Gastroesophageal sphincter (tissue), 3 donors: ENCODE measurements at regions not wholly inside any gene's neighbourhood (a gene's known extent, or its start where the extent isn't known, plus 50 kb on each side); places are given as distances from the start of the nearest gene placed in this dataset.

Experiments used
- POLR2A ChIP-seq, 2 donors: fragments of 450-650 bp; IDR thresholded peaks; one replicate each; pipeline ENCODE4 v1.6.1; 2017; ENCODE audit warnings: antibody characterized with exemption in 2 of 2, mild to moderate bottlenecking in 2 of 2, moderate library complexity in 1 of 2
- POLR2AphosphoS5 ChIP-seq: sonication (generic); formaldehyde crosslinking; IDR thresholded peaks from one replicate; pipeline ENCODE4 v1.6.1; 2017; ENCODE audit warnings: antibody characterized with exemption
- TF ChIP-seq, protein P1 (sequence below), 4 experiments: fragments of 200-600 bp in 2 of 4; fragments of 450-650 bp in 2 of 4; sonication (generic) in 1 of 4; IDR thresholded peaks; one replicate each; pipeline ENCODE4 v1.5.1; 2017 to 2019; ENCODE audit warnings: antibody characterized with exemption in 4 of 4, mild to moderate bottlenecking in 2 of 4, moderate library complexity in 2 of 4

DNA sequence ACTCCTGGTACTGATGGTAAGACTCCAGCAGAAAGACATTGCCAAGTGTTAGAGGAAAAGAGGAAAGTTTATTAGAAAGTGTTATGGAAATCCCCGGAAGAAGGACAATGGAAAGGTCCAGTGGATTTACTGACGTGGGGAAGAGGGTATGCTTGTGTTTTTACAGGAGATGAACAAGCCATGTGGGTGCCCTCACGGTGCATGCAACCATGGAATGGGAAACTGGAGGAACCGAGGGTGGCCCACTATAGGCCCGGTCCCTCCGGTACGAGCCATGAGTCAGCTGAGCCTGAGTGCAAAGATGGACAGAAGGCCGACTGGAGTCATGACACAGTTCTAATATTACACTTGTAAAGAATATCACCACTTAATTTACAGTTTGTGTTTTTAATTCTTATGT lies 123.3 kb upstream of the ZCCHC13 start:
- TF ChIP-seq, protein P1, sequence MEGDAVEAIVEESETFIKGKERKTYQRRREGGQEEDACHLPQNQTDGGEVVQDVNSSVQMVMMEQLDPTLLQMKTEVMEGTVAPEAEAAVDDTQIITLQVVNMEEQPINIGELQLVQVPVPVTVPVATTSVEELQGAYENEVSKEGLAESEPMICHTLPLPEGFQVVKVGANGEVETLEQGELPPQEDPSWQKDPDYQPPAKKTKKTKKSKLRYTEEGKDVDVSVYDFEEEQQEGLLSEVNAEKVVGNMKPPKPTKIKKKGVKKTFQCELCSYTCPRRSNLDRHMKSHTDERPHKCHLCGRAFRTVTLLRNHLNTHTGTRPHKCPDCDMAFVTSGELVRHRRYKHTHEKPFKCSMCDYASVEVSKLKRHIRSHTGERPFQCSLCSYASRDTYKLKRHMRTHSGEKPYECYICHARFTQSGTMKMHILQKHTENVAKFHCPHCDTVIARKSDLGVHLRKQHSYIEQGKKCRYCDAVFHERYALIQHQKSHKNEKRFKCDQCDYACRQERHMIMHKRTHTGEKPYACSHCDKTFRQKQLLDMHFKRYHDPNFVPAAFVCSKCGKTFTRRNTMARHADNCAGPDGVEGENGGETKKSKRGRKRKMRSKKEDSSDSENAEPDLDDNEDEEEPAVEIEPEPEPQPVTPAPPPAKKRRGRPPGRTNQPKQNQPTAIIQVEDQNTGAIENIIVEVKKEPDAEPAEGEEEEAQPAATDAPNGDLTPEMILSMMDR (IDR thresholded peaks at IDR 0.05) = no peak
- TF ChIP-seq POLR2A (IDR thresholded peaks at IDR 0.05) (no peak), POLR2AphosphoS5 (no peak)
